Smooth muscle cell (in vitro differentiated cells): ENCODE measurements at regions not wholly inside any gene's neighbourhood (a gene's known extent, or its start where the extent isn't known, plus 50 kb on each side); places are given as distances from the start of the nearest gene placed in this dataset.

Experiments
- DNase-seq: peaks from one replicate; lab custom pipeline; 2025; ENCODE audit not compliant: unreplicated experiment; lab: John Stamatoyannopoulos, UW
- H2AFZ ChIP-seq: fragments of 200-600 bp; sonication (generic); 2 replicates; pipeline ENCODE4 v1.6.0; 2016; ENCODE audit warnings: antibody characterized with exemption, low read depth, mild to moderate bottlenecking
- H3F3A ChIP-seq: fragments of 200-600 bp; sonication (generic); 2 replicates; pipeline ENCODE4 v1.6.0; 2017; ENCODE audit warnings: antibody characterized with exemption, low read depth
- H3K27ac ChIP-seq: fragments of 200-600 bp; sonication (generic); 2 replicates; pipeline ENCODE4 v1.5.1; 2016; ENCODE audit warnings: low read depth, mild to moderate bottlenecking
- H3K27me3 ChIP-seq: fragments of 200-600 bp; sonication (generic); 2 replicates; pipeline ENCODE4 v1.6.1; 2016; ENCODE audit warnings: low read depth, mild to moderate bottlenecking
- H3K36me3 ChIP-seq: fragments of 200-600 bp; sonication (generic); 2 replicates; pipeline ENCODE4 v1.5.1; 2016; ENCODE audit warnings: low read depth
- H3K4me1 ChIP-seq: fragments of 200-600 bp; sonication (generic); 2 replicates; pipeline ENCODE4 v1.5.1; 2016; ENCODE audit warnings: low read depth
- H3K4me2 ChIP-seq: fragments of 200-600 bp; sonication (generic); 2 replicates; pipeline ENCODE4 v1.6.0; 2016; ENCODE audit warnings: mild to moderate bottlenecking
- H3K4me3 ChIP-seq: fragments of 200-600 bp; sonication (generic); 2 replicates; pipeline ENCODE4 v1.5.1; 2016; ENCODE audit warnings: mild to moderate bottlenecking
- H3K79me2 ChIP-seq: fragments of 200-600 bp; sonication (generic); 2 replicates; pipeline ENCODE4 v1.6.0; 2016; ENCODE audit warnings: low read depth, mild to moderate bottlenecking
- H3K9ac ChIP-seq: fragments of 200-600 bp; sonication (generic); 2 replicates; pipeline ENCODE4 v1.6.0; 2016; ENCODE audit warnings: low read depth
- H3K9me3 ChIP-seq: fragments of 200-600 bp; sonication (generic); replicated peaks from 2 replicates; pipeline ENCODE4 v1.5.1; 2016; ENCODE audit warnings: low read depth
- H4K20me1 ChIP-seq: fragments of 200-600 bp; sonication (generic); 2 replicates; pipeline ENCODE4 v1.6.0; 2016; ENCODE audit warnings: low read depth
- WGBS: methylation state at CpG from one replicate; pipeline ENCODE4 v1.1.7; 2016; ENCODE audit warnings: low lambda C conversion rate; 5-methylcytosine and 5-hydroxymethylcytosine counted together
- TF ChIP-seq, protein P1 (sequence below): fragments of 200-600 bp; sonication (generic); IDR thresholded peaks from 2 replicates; pipeline ENCODE4 v1.5.1; 2017; ENCODE audit warnings: borderline replicate concordance, mild to moderate bottlenecking, antibody characterized with exemption; ENCODE audit not compliant: insufficient read depth, poor library complexity, severe bottlenecking

DNA sequence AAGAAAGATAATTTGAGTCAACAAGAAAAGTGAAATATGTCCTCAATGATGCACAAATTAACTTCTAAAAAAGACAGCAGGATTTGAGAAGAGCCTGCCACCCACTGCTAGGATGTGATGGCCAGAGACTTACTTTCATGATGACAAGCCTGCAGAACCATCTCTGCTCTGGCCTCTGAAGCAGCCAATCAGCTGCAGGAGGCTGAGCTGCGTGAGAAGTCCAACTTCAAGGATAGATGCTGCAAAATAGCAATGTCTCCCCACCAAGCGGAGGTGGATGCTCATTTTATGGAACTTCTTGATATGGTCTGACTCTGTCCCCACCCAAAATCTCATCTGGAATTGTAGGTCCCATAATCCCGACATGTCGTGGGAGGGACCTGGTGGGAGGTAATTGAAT, 53.1 kb downstream of the CYRIA start:
- DNase-seq = no peak
- no peak overlapping the region for H3K4me2 ChIP-seq
- H3K4me3 ChIP-seq = no peak overlapping the region
- WGBS = 93% methylated on average over 4 of the region's 4 CpGs
- peaks cover 3% of the 10 kb centered on the region for H3K4me1 ChIP-seq
- no peak overlapping the region for H2AFZ ChIP-seq
- H3K9ac ChIP-seq = no peak overlapping the region
- H3K9me3 ChIP-seq = no peaks in the 10 kb centered on the region
- TF ChIP-seq, protein P1, sequence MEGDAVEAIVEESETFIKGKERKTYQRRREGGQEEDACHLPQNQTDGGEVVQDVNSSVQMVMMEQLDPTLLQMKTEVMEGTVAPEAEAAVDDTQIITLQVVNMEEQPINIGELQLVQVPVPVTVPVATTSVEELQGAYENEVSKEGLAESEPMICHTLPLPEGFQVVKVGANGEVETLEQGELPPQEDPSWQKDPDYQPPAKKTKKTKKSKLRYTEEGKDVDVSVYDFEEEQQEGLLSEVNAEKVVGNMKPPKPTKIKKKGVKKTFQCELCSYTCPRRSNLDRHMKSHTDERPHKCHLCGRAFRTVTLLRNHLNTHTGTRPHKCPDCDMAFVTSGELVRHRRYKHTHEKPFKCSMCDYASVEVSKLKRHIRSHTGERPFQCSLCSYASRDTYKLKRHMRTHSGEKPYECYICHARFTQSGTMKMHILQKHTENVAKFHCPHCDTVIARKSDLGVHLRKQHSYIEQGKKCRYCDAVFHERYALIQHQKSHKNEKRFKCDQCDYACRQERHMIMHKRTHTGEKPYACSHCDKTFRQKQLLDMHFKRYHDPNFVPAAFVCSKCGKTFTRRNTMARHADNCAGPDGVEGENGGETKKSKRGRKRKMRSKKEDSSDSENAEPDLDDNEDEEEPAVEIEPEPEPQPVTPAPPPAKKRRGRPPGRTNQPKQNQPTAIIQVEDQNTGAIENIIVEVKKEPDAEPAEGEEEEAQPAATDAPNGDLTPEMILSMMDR = no peak
- H3K27me3 ChIP-seq = no peaks in the 10 kb centered on the region
- no peaks in the 10 kb centered on the region for H3K36me3 ChIP-seq
- H3K79me2 ChIP-seq = no peaks in the 10 kb centered on the region
- peaks cover 16% of the 10 kb centered on the region for H3F3A ChIP-seq
- no peak overlapping the region for H3K27ac ChIP-seq
- H4K20me1 ChIP-seq = no peaks in the 10 kb centered on the region

DNA sequence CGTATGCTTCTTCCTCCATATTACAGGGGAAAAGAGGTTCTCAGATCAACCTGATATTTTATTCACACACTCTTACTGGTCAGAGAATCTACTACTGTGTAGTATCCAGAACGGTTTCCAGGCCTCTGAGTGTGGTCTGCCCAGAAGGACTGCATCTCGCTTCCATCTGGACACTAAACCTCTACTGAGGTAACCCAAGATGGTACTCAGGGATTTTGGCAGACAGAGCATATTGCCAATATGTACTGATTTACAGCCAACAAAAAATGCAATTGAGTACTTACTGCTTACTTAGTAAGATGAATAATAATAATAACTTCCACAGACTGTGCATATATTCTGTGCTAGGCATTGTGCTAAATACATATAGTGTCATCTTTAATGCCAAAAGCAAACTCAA, 55.8 kb downstream of the CYRIA start:
- no peak overlapping the region for H3K9ac ChIP-seq
- DNase-seq = no peak
- H3K79me2 ChIP-seq = no peaks in the 10 kb centered on the region
- no peak overlapping the region for H2AFZ ChIP-seq
- 75% methylated on average over 3 of the region's 3 CpGs for WGBS
- no peak overlapping the region for H3K27ac ChIP-seq
- no peaks in the 10 kb centered on the region for H3K36me3 ChIP-seq
- H3K4me3 ChIP-seq = no peak overlapping the region
- no peaks in the 10 kb centered on the region for H4K20me1 ChIP-seq
- no peaks in the 10 kb centered on the region for H3K9me3 ChIP-seq
- H3K4me2 ChIP-seq = no peak overlapping the region
- H3K27me3 ChIP-seq = no peaks in the 10 kb centered on the region
- H3K4me1 ChIP-seq = peaks cover 3% of the 10 kb centered on the region
- TF ChIP-seq, protein P1 = no peak
- H3F3A ChIP-seq = peaks cover 16% of the 10 kb centered on the region

DNA sequence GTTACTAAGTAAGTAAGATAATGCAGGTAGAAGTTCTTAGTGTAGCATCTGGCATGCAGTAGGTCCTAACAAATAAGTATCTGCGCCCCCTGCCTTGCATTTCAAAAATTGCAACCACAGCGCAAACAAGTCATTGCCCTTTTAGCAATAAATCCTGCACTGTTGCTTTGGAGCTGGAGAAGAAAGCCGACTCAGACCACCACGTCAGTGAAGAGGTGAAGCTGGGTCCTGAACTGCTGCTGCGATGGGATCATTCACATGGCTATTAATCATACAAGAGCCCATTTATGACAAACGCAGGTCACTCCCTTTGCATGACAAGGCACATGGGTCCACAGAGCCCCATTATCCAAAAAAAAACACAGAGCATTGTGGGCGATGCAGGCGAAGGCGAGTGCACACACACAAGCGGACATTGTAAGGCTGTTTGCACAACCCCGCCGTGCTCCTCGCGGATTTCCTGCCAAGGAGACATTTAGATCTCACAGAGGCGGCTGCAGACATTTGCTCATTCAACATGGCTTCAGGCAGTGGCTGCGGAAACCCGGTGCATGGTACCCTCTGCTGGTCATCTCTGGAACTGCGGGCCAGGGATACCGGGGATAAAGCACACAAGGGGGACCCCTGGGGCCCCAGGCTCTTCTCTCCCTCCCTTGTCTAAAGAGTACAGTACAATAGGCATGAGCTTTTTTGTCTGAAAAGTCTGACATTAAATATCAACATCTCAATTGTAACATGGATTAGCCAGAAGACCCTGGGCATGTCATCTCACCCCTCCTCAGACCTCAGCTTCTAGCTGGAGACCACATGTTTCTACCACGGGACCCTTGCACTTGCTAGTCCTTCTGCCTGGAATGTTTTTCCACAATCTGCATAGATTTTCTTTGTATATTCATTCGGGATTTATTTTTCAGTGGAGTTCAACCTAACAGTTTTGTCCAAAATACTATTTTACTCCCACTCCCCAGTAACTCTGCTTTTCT, 56.7 kb downstream of the CYRIA start:
- WGBS = 7% methylated on average over 21 of the region's 21 CpGs
- Histone ChIP-seq H3K27ac (peak overlapping the region; percentile 50), H3K27me3 (no peaks in the 10 kb centered on the region), H3K9ac (no peak overlapping the region), H2AFZ (peak overlapping the region; percentile 32), H3K4me2 (peak overlapping the region; percentile 94), H3K4me1 (peaks cover 11% of the 10 kb centered on the region), H3K36me3 (no peaks in the 10 kb centered on the region), H3K9me3 (no peaks in the 10 kb centered on the region), H4K20me1 (no peaks in the 10 kb centered on the region), H3K4me3 (peak overlapping the region; percentile 64), H3F3A (peaks cover 9% of the 10 kb centered on the region), H3K79me2 (no peaks in the 10 kb centered on the region)
- TF ChIP-seq, protein P1 = peak; percentile 88
- DNase-seq = peak; percentile 79
